Glutamatergic neuron (in vitro differentiated cells): ENCODE measurements at regions not wholly inside any gene's neighbourhood (a gene's known extent, or its start where the extent isn't known, plus 50 kb on each side); places are given as distances from the start of the nearest gene placed in this dataset.

ENCODE experiments used
- DNase-seq: peaks from one replicate; pipeline ENCODE4 v3.0.0; 2022
- H3K27ac Mint-ChIP-seq: one replicate; pipeline ENCODE4 v1.8.0; 2020; ENCODE audit warnings: mild to moderate bottlenecking, mixed read lengths, inconsistent platforms; ENCODE audit not compliant: unreplicated experiment
- H3K27me3 Mint-ChIP-seq: one replicate; pipeline ENCODE4 v1.8.0; 2020; ENCODE audit warnings: mild to moderate bottlenecking, moderate library complexity, mixed read lengths, inconsistent platforms; ENCODE audit not compliant: unreplicated experiment
- H3K36me3 Mint-ChIP-seq: one replicate; pipeline ENCODE4 v1.8.0; 2020; ENCODE audit warnings: mild to moderate bottlenecking, mixed read lengths, inconsistent platforms; ENCODE audit not compliant: unreplicated experiment
- H3K4me1 Mint-ChIP-seq: one replicate; pipeline ENCODE4 v1.8.0; 2020; ENCODE audit warnings: mild to moderate bottlenecking, low read depth, mixed read lengths, inconsistent platforms; ENCODE audit not compliant: unreplicated experiment
- H3K4me3 Mint-ChIP-seq: one replicate; pipeline ENCODE4 v1.8.0; 2020; ENCODE audit warnings: mild to moderate bottlenecking, mixed read lengths, inconsistent platforms; ENCODE audit not compliant: unreplicated experiment
- H3K9me3 Mint-ChIP-seq: one replicate; pipeline ENCODE4 v1.8.0; 2020; ENCODE audit warnings: mild to moderate bottlenecking, moderate library complexity, mixed read lengths, inconsistent platforms; ENCODE audit not compliant: unreplicated experiment
- CTCF ChIP-seq: fragments of 200-600 bp; sonication (generic); IDR thresholded peaks from one replicate; pipeline ENCODE4 v1.5.0; 2021; ENCODE audit not compliant: partially characterized antibody, unreplicated experiment

GRCh38 chr3:44106756-44107155, 134.9 kb upstream of the TOPAZ1 start:
- H3K4me1 Mint-ChIP-seq, result no peaks in the 10 kb centered on the region
- no peak overlapping the region for H3K27ac Mint-ChIP-seq
- no peak for DNase-seq
- no peak overlapping the region for H3K4me3 Mint-ChIP-seq
- no peaks in the 10 kb centered on the region for H3K36me3 Mint-ChIP-seq
- H3K27me3 Mint-ChIP-seq, result no peaks in the 10 kb centered on the region
- no peak for TF ChIP-seq CTCF
- H3K9me3 Mint-ChIP-seq, result no peaks in the 10 kb centered on the region

- Mint-ChIP-seq H3K4me3 (no peak overlapping the region), H3K27me3 (no peaks in the 10 kb centered on the region), H3K4me1 (no peaks in the 10 kb centered on the region), H3K36me3 (no peaks in the 10 kb centered on the region), H3K9me3 (no peaks in the 10 kb centered on the region), H3K27ac (no peak overlapping the region)
- no peak for TF ChIP-seq CTCF
- DNase-seq, result no peak
These were observed 133.2 kb upstream of the TOPAZ1 start for GRCh38 chr3:44108481-44108880.

- no peak for TF ChIP-seq CTCF
- Mint-ChIP-seq H3K4me1 (no peaks in the 10 kb centered on the region), H3K36me3 (no peaks in the 10 kb centered on the region), H3K27ac (no peak overlapping the region), H3K4me3 (no peak overlapping the region), H3K27me3 (peaks cover 2% of the 10 kb centered on the region), H3K9me3 (no peaks in the 10 kb centered on the region)
- no peak for DNase-seq
These were observed 131.8 kb upstream of the TOPAZ1 start for GRCh38 chr3:44109771-44110361.

- Mint-ChIP-seq H3K4me3 (no peak overlapping the region), H3K36me3 (no peaks in the 10 kb centered on the region), H3K27me3 (peaks cover 2% of the 10 kb centered on the region), H3K27ac (no peak overlapping the region), H3K4me1 (no peaks in the 10 kb centered on the region), H3K9me3 (no peaks in the 10 kb centered on the region)
- no peak for DNase-seq
- no peak for TF ChIP-seq CTCF
These were observed 131.0 kb upstream of the TOPAZ1 start for GRCh38 chr3:44110648-44111047.

GRCh38 chr3:44111482-44111881, 130.2 kb upstream of the TOPAZ1 start:
- Mint-ChIP-seq H3K4me1 (no peaks in the 10 kb centered on the region), H3K27ac (no peak overlapping the region), H3K27me3 (peaks cover 2% of the 10 kb centered on the region), H3K4me3 (no peak overlapping the region), H3K9me3 (peaks cover 2% of the 10 kb centered on the region), H3K36me3 (no peaks in the 10 kb centered on the region)
- TF ChIP-seq CTCF, result no peak
- DNase-seq, result no peak
